Ishikawa (cell line): ENCODE measurements at regions not wholly inside any gene's neighbourhood (a gene's known extent, or its start where the extent isn't known, plus 50 kb on each side); places are given as distances from the start of the nearest gene placed in this dataset.

Experiments
- CEBPB ChIP-seq: IDR thresholded peaks from 2 replicates; pipeline ENCODE4 v1.6.1; 2012
- EP300 ChIP-seq: IDR thresholded peaks from 2 replicates; pipeline ENCODE4 v1.6.1; 2012; ENCODE audit warnings: borderline replicate concordance
- FOXM1 ChIP-seq: IDR thresholded peaks from 2 replicates; pipeline ENCODE4 v1.6.1; 2012; ENCODE audit warnings: low read depth, borderline replicate concordance
- MAX ChIP-seq: IDR thresholded peaks from 2 replicates; pipeline ENCODE4 v1.6.1; 2012
- NFIC ChIP-seq: IDR thresholded peaks from 2 replicates; pipeline ENCODE4 v1.6.1; 2012
- RAD21 ChIP-seq: IDR thresholded peaks from 2 replicates; pipeline ENCODE4 v1.6.1; 2012; ENCODE audit warnings: low read depth
- TAF1 ChIP-seq: IDR thresholded peaks from 2 replicates; pipeline ENCODE4 v1.6.1; 2012; ENCODE audit warnings: low read depth, mild to moderate bottlenecking
- TCF12 ChIP-seq: IDR thresholded peaks from 2 replicates; pipeline ENCODE4 v1.6.1; 2012; ENCODE audit warnings: low read depth
- USF1 ChIP-seq: IDR thresholded peaks from 2 replicates; pipeline ENCODE4 v1.6.1; 2012
- ZBTB7A ChIP-seq: IDR thresholded peaks from 2 replicates; pipeline ENCODE4 v1.6.1; 2012; ENCODE audit warnings: low read depth

- TF ChIP-seq USF1 (no peak), EP300 (no peak), TAF1 (no peak), RAD21 (no peak), TCF12 (no peak), NFIC (no peak), ZBTB7A (no peak), CEBPB (no peak), FOXM1 (no peak), MAX (no peak)
Measured at GRCh38 chr7:118974836-118975235, 750.3 kb downstream of the ANKRD7 start.
